GM23338 (cell line): ENCODE measurements at regions not wholly inside any gene's neighbourhood (a gene's known extent, or its start where the extent isn't known, plus 50 kb on each side); places are given as distances from the start of the nearest gene placed in this dataset.

Experiments used
- CTCF ChIP-seq, 2 experiments: fragments of 200-600 bp in 1 of 2; sonication (generic) in 1 of 2; conservative IDR thresholded peaks; 2 replicates each; pipeline versions ENCODE4 v1.5.1 to v1.6.1; 2016 to 2017; ENCODE audit warnings: antibody characterized with exemption in 2 of 2, low read depth in 2 of 2, mild to moderate bottlenecking in 2 of 2, moderate library complexity in 1 of 2
- EZH2 ChIP-seq: fragments of 200-600 bp; sonication (generic); IDR thresholded peaks from one replicate; pipeline ENCODE4 v1.8.0; 2017; ENCODE audit warnings: antibody characterized with exemption, mild to moderate bottlenecking, low read depth; ENCODE audit not compliant: unreplicated experiment
- REST ChIP-seq: IDR thresholded peaks from one replicate; pipeline ENCODE4 v1.6.1; 2018; ENCODE audit warnings: antibody characterized with exemption; ENCODE audit not compliant: unreplicated experiment
- ZNF114 ChIP-seq: fragments of 250-450 bp; sonication (Bioruptor Pico); IDR thresholded peaks from 2 replicates; pipeline ENCODE4 v1.5.0; 2020; ENCODE audit warnings: mild to moderate bottlenecking, moderate library complexity

- TF ChIP-seq CTCF (conservative IDR thresholded peaks at IDR 0.05; ENCODE audit: low read depth in 2 of 2) (peak; percentile 92 to 95), ZNF114 (CRISPR knock-in tag) (no peak), REST (no peak), EZH2 (no peak)
Observed at GRCh38 chr5:152560512-152561137, 155.5 kb upstream of the NMUR2 start.
